Fibroblast of skin of right quadriceps (primary cell): ENCODE measurements at regions not wholly inside any gene's neighbourhood (a gene's known extent, or its start where the extent isn't known, plus 50 kb on each side); places are given as distances from the start of the nearest gene placed in this dataset.

ENCODE experiments used
- DNase-seq: peaks from one replicate; pipeline ENCODE4 v3.0.0-alpha.2; 2013

DNA sequence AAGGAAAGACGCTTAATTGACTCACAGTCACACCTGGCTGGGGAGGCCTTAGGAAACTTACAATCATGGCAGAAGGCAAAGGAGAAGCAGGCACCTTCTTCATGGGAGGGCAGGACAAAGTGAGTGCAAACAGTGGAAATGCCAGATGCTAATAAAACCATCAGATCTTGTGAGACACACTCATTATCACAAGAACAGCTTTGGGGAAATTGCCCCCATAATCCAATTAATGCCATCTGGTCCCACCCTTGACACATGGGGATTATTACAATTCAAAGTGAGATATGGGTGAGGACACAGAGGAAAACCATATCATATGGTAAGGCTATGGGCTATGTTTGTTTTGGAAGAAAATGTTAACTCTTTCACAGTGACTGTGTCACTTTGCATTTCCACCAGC, 1272.5 kb upstream of the CELF2 start:
- no peak for DNase-seq

DNA sequence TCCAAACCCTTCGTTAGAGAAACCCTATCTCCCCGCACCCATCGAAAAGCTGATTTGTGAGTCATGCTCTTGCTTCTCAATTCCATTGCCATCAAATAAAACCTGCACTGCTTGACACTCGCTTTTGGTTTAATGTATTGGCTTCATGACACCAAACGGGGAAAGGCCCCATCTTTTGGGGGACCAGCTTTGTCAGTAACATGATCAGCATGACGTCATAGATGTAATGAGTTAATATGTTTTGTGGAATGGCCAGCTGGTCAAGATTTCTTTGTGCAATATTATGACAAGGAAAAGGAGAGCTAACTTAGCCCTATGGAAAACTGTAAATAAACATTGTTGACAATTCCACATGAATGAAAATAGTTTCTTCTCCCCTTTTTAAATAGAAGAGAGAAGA, 1260.5 kb upstream of the CELF2 start:
- DNase-seq, result no peak

- DNase-seq, result no peak
These were observed 1258.1 kb upstream of the CELF2 start for GRCh38 chr10:9759596-9759995.

GRCh38 chr10:9762966-9763656, 1254.6 kb upstream of the CELF2 start:
- peak; percentile 94 for DNase-seq

DNA sequence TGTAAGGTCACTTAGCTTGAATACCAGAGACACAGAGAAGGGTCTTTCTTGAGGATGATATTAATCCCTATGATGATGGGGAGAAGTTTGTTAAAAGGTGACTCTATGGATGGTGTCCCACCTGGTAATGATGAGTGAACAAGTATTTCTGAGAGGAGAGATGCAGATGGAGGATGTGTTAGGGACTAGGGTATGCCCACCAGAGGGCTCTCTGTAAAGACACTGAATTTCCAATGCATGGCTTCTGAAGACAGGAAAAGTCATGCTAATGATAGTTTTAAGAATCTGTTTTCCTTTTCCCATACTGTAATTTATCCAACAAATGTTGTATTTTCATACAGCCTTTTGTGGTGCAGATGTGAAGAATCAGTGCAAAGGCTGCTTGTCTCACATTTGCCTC, 1250.9 kb upstream of the CELF2 start:
- DNase-seq, result no peak

- peak; percentile 26 for DNase-seq
These were observed 1236.0 kb upstream of the CELF2 start for GRCh38 chr10:9781666-9782065.

DNA sequence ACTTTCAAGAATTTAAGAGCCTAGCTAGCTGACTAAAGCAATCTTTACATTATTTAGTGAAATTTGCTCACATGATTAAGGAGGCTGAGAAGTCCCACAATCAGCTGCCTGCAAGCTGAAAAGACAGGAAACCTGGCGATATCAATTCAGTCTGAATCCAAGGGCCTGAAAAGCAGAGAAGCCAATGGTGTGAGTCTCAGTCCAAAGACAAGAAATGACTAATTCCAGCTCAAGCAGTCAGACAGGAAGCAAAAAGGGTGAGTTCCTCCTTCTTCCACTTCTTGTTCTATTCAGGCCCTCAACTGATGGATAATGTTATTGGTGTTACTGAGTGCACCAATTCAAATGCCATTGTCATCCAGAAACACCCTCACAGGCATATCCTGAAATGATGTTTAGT, 1231.6 kb upstream of the CELF2 start:
- peak; percentile 51 for DNase-seq

GRCh38 chr10:9786576-9786975, 1231.1 kb upstream of the CELF2 start:
- DNase-seq, result peak; percentile 58

- DNase-seq, result no peak
These were observed 1227.7 kb upstream of the CELF2 start for GRCh38 chr10:9789996-9790395.

- DNase-seq, result peak; percentile 30
These were observed 1225.5 kb upstream of the CELF2 start for GRCh38 chr10:9792181-9792580.

- DNase-seq, result no peak
These were observed 1221.1 kb upstream of the CELF2 start for GRCh38 chr10:9796564-9796963.

DNA sequence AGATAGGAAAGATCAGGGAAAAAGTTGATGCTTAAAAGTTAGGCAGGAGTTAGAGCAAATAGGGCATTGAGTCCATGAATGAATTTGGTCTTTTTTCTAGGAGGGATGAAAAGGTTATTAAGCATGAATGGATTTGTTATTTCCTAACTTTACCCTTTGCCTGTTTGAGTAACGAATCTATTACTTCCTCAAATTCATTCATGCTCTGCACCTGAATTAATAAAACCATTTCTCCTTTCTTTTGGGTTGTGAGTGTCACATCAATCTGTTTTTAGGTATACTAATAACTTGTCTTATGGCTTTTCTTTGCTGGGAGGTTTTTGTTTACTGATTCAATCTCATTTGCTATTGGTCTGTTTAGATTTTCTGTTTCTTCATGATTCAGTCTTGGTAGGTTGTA, 1217.7 kb upstream of the CELF2 start:
- DNase-seq, result no peak

DNA sequence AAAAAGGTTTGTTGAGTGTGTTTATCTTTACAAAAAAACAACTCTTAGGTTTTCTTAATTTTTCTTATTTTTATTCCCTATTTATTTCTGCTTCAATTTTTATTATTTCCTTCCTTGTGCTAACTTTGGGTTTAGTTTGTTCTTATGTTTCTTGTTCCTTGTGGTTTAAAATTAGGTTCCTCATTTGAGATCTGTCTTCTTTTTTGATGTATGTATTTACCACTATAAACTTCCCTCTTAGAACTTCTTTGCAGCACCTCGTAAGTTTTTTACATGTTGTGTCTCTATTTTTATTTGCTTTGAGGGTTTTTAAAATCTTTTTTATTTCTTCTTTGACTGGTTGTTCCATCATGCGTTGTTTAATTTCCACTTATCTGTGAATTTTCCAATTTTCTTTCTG, 1217.1 kb upstream of the CELF2 start:
- no peak for DNase-seq

GRCh38 chr10:9807846-9808245, 1209.8 kb upstream of the CELF2 start:
- no peak for DNase-seq

DNA sequence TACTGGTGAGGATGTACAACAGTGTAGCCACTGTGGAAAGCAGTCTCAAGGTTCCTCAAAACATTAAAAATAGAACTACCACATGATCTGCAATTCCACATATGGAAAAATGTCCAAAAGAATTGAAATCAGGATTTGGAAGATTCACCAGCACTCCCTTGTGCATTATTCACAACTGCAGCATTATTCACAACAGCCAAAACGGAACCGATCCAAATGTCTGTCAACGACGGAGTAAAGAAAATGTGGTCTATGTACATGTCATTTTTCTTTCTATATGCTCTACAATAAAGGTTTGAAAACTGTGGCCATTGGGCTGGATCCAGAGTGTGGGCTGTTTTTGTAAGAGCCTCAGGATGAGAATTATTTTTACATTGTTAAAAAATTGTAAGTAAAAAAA, 1206.1 kb upstream of the CELF2 start:
- DNase-seq, result no peak

- peak; percentile 66 for DNase-seq
These were observed 1203.3 kb upstream of the CELF2 start for GRCh38 chr10:9814285-9814864.

DNA sequence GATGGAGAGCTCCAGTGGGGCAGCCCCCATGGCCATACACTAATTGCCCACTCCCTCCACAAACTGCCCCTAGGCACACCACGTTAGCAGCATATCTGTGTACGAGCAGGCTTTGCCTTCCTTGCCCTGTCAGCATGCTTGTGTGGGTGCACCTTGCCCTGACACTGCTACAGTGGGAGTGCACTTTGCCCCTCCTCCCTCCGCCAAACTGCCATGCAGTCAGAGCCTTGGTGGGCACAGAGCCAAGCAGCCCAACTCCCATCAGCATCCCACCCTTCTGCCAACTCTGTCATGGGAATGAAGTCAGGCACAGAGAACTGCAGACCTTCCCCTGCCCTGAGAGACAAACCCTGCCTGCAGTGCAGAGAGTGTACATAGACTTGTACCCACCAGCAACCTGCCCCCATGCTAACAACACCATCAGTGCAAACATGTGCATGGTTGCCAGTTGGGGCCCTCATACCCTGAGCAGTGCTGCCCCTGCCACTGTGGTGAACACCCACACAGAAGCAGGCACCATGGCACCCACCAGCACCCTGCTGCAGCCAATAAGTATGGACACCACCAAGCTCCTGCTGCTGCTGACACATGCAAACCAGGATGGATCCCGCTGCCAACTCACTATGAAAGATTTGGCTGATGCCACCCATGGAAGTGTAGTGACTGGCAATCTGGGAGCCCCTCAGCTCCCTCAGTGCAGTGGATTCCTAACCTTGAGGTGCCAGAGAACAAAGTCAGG, 1197.7 kb upstream of the CELF2 start:
- DNase-seq, result no peak

GRCh38 chr10:9823268-9823930, 1194.3 kb upstream of the CELF2 start:
- peak; percentile 12 for DNase-seq

- no peak for DNase-seq
These were observed 1193.0 kb upstream of the CELF2 start for GRCh38 chr10:9824631-9825071.

GRCh38 chr10:9825491-9826018, 1192.1 kb upstream of the CELF2 start:
- no peak for DNase-seq

DNA sequence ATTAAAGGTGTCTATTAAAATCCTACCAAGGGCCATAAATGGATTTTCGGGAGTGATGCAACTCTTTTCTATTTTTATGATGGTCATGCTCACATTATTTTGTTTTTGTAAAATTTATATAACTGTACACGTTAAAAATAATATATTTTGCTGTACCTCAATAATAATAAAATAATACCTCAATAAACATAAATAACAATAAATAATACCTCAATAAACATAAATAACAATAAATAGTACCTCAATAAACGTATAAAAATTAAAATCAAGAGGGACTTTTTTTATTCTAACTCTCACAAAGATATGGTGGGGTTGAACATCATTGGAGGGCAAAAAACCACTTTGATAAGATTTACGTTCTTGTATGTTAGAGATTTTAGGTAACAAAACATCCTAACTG, 1189.6 kb upstream of the CELF2 start:
- no peak for DNase-seq

- DNase-seq, result no peak
These were observed 1183.7 kb upstream of the CELF2 start for GRCh38 chr10:9833942-9834341.

- DNase-seq, result no peak
These were observed 1183.2 kb upstream of the CELF2 start for GRCh38 chr10:9834434-9834833.
